ENCODE measurements at regions not wholly inside any gene's neighbourhood (a gene's known extent, or its start where the extent isn't known, plus 50 kb on each side); places are given as distances from the start of the nearest gene placed in this dataset.

- 0 out of 2 replicates have a peak, but pooled peaks cover 2% of the 10 kb centered on the region for H3K9me3 ChIP-seq (ENCODE audit: insufficient read depth, low read length)
Observed at GRCh38 chr13:84377106-84377505, 494.8 kb upstream of the SLITRK1 start.

GRCh38 chr13:84366506-84366905 lies 484.2 kb upstream of the SLITRK1 start:
- H4K20me1 ChIP-seq (ENCODE audit: insufficient read depth, low read length) = no peaks in the 10 kb centered on the region

More at GRCh38 chr13:84377106-84377505, 494.8 kb upstream of the SLITRK1 start:
- TF ChIP-seq, protein P1, sequence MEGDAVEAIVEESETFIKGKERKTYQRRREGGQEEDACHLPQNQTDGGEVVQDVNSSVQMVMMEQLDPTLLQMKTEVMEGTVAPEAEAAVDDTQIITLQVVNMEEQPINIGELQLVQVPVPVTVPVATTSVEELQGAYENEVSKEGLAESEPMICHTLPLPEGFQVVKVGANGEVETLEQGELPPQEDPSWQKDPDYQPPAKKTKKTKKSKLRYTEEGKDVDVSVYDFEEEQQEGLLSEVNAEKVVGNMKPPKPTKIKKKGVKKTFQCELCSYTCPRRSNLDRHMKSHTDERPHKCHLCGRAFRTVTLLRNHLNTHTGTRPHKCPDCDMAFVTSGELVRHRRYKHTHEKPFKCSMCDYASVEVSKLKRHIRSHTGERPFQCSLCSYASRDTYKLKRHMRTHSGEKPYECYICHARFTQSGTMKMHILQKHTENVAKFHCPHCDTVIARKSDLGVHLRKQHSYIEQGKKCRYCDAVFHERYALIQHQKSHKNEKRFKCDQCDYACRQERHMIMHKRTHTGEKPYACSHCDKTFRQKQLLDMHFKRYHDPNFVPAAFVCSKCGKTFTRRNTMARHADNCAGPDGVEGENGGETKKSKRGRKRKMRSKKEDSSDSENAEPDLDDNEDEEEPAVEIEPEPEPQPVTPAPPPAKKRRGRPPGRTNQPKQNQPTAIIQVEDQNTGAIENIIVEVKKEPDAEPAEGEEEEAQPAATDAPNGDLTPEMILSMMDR (IDR thresholded peaks at IDR 0.05; ENCODE audit: low read depth, low read length) = no peak
- TF ChIP-seq EZH2phosphoT487 (IDR thresholded peaks at IDR 0.05; ENCODE audit: low read depth) = no peak
- Histone ChIP-seq H2AFZ (ENCODE audit: low read depth, low read length) (no peak overlapping the region), H3K36me3 (replicated peaks; ENCODE audit: low read depth, low read length) (no peaks in the 10 kb centered on the region), H3K27ac (ENCODE audit: low read length) (no peak overlapping the region), H4K20me1 (ENCODE audit: insufficient read depth, low read length) (no peaks in the 10 kb centered on the region), H3K4me1 (ENCODE audit: low read length) (no peaks in the 10 kb centered on the region), H3K27me3 (ENCODE audit: low read depth, low read length) (no peaks in the 10 kb centered on the region), H3K79me2 (ENCODE audit: low read length) (no peaks in the 10 kb centered on the region), H3K9ac (ENCODE audit: low read length) (no peak overlapping the region), H3K4me2 (ENCODE audit: low read length) (no peak overlapping the region), H3K4me3 (ENCODE audit: low read length) (no peak overlapping the region)

DNA sequence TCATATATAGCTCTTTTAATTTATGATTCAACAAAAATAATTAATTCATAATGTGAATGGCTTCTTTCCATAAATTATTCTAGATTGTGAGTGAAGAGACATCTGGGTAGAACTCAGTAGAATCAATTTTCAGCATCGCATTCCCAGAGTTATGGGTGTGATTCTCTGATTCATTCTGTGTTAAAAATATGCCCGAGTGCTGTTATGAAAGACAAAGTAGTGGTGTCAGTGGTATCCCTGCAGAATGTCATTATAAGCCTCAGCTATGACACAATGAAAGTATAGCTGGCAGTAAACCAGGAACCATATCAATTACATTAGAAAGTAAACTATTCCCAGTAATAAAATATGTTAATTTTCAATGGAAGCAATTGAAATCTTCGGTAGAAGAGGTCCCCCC lies 480.5 kb upstream of the SLITRK1 start:
- no peaks in the 10 kb centered on the region for H3K36me3 ChIP-seq (replicated peaks; ENCODE audit: low read depth, low read length)
- no peak overlapping the region for H3K27ac ChIP-seq (ENCODE audit: low read length)
- TF ChIP-seq EZH2phosphoT487 (IDR thresholded peaks at IDR 0.05; ENCODE audit: low read depth) = no peak
- TF ChIP-seq, protein P1 (IDR thresholded peaks at IDR 0.05; ENCODE audit: low read depth, low read length) = no peak
- H3K27me3 ChIP-seq (ENCODE audit: low read depth, low read length) = no peaks in the 10 kb centered on the region
- H3K4me2 ChIP-seq (ENCODE audit: low read length) = no peak overlapping the region
- no peak overlapping the region for H2AFZ ChIP-seq (ENCODE audit: low read depth, low read length)
- H3K4me3 ChIP-seq (ENCODE audit: low read length) = no peak overlapping the region
- H3K9ac ChIP-seq (ENCODE audit: low read length) = no peak overlapping the region
- H3K79me2 ChIP-seq (ENCODE audit: low read length) = no peaks in the 10 kb centered on the region
- H3K9me3 ChIP-seq (ENCODE audit: insufficient read depth, low read length) = no peaks in the 10 kb centered on the region
- no peaks in the 10 kb centered on the region for H3K4me1 ChIP-seq (ENCODE audit: low read length)
- no peaks in the 10 kb centered on the region for H4K20me1 ChIP-seq (ENCODE audit: insufficient read depth, low read length)

More at GRCh38 chr13:84366506-84366905, 484.2 kb upstream of the SLITRK1 start:
- H3K4me2 ChIP-seq (ENCODE audit: low read length) = no peak overlapping the region
- no peaks in the 10 kb centered on the region for H3K36me3 ChIP-seq (replicated peaks; ENCODE audit: low read depth, low read length)
- no peaks in the 10 kb centered on the region for H3K9me3 ChIP-seq (ENCODE audit: insufficient read depth, low read length)
- H3K4me3 ChIP-seq (ENCODE audit: low read length) = no peak overlapping the region
- no peak overlapping the region for H3K27ac ChIP-seq (ENCODE audit: low read length)
- TF ChIP-seq, protein P1 (IDR thresholded peaks at IDR 0.05; ENCODE audit: low read depth, low read length) = no peak
- TF ChIP-seq EZH2phosphoT487 (IDR thresholded peaks at IDR 0.05; ENCODE audit: low read depth) = no peak
- H3K9ac ChIP-seq (ENCODE audit: low read length) = no peak overlapping the region
- no peaks in the 10 kb centered on the region for H3K4me1 ChIP-seq (ENCODE audit: low read length)
- H2AFZ ChIP-seq (ENCODE audit: low read depth, low read length) = no peak overlapping the region
- no peaks in the 10 kb centered on the region for H3K27me3 ChIP-seq (ENCODE audit: low read depth, low read length)
- no peaks in the 10 kb centered on the region for H3K79me2 ChIP-seq (ENCODE audit: low read length)

GRCh38 chr13:84360822-84361221 lies 478.5 kb upstream of the SLITRK1 start:
- H3K4me3 ChIP-seq (ENCODE audit: low read length) = no peak overlapping the region
- H3K4me2 ChIP-seq (ENCODE audit: low read length) = no peak overlapping the region
- no peak overlapping the region for H3K27ac ChIP-seq (ENCODE audit: low read length)
- no peaks in the 10 kb centered on the region for H3K79me2 ChIP-seq (ENCODE audit: low read length)
- no peaks in the 10 kb centered on the region for H3K27me3 ChIP-seq (ENCODE audit: low read depth, low read length)
- H3K9me3 ChIP-seq (ENCODE audit: insufficient read depth, low read length) = no peaks in the 10 kb centered on the region
- peaks cover 10% of the 10 kb centered on the region for H3K4me1 ChIP-seq (ENCODE audit: low read length)
- H4K20me1 ChIP-seq (ENCODE audit: insufficient read depth, low read length) = no peaks in the 10 kb centered on the region
- no peak for TF ChIP-seq EZH2phosphoT487 (IDR thresholded peaks at IDR 0.05; ENCODE audit: low read depth)
- TF ChIP-seq, protein P1 (IDR thresholded peaks at IDR 0.05; ENCODE audit: low read depth, low read length) = no peak
- no peak overlapping the region for H3K9ac ChIP-seq (ENCODE audit: low read length)
- H3K36me3 ChIP-seq (replicated peaks; ENCODE audit: low read depth, low read length) = no peaks in the 10 kb centered on the region
- H2AFZ ChIP-seq (ENCODE audit: low read depth, low read length) = no peak overlapping the region
